IPS-NIHi11 (cell line): ENCODE measurements at regions not wholly inside any gene's neighbourhood (a gene's known extent, or its start where the extent isn't known, plus 50 kb on each side); places are given as distances from the start of the nearest gene placed in this dataset.

Experiments used
- DNase-seq: peaks from one replicate; pipeline ENCODE4 v3.0.0; 2012; ENCODE audit warnings: mixed read lengths, low spot score

DNA sequence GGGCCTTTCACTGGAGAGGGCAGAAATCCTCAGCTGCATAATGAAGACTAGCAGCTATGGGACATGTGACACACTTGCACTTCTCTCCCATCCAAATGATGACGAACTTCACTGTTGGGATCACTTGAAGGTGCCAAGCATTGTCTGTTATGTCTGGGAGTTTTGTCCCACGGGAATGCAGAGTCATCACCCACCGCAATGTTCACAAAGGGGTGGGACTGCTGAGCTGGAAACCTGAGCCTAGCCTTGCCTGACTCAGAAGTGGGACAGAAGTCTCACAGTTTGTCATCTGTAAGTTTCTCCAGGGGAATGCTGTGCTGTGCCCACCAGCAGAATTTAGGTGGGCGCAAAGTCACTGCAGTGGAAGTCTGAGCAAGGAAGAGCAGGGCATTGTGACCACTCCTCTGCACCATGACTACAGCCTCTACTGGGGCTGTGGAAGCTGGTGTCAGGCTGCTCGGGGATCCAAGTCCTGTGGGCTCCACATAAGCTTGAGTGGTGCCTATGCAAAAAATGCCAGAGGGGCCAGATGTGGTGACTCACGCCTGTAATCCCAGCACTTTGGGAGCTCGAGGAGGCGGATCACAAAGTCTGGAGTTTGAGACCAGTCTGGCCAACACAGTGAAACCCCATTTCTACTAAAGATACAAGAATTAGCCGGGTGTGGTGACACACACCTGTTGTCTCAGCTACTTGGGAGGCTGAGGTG, 472.0 kb upstream of the CNTNAP2 start:
- no peak for DNase-seq

- no peak for DNase-seq
Observed at GRCh38 chr7:145643981-145644380, 472.6 kb upstream of the CNTNAP2 start.

DNA sequence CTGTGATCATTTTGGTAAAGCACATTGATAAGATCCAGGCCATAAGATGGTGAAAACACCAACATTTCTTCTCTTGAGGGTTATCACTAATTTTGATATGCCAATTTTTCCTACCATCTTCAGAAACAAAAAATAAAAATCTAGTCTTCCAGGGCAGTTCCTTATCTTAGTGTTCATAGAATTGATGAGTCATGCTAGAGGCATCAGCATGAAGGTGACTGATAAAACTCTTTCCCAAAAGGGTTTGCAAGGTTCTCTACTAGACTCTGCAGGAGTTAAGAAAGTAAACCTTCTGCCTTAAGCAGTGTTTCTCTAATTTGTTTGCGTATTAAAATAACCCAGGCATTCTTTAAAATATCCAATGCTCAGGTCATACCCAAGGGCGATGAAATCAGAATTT, 483.1 kb upstream of the CNTNAP2 start:
- no peak for DNase-seq

GRCh38 chr7:145624618-145625017, 492.0 kb upstream of the CNTNAP2 start:
- no peak for DNase-seq

GRCh38 chr7:145605963-145606362, 510.6 kb upstream of the CNTNAP2 start:
- no peak for DNase-seq

GRCh38 chr7:145599376-145599775, 517.2 kb upstream of the CNTNAP2 start:
- DNase-seq: no peak

DNA sequence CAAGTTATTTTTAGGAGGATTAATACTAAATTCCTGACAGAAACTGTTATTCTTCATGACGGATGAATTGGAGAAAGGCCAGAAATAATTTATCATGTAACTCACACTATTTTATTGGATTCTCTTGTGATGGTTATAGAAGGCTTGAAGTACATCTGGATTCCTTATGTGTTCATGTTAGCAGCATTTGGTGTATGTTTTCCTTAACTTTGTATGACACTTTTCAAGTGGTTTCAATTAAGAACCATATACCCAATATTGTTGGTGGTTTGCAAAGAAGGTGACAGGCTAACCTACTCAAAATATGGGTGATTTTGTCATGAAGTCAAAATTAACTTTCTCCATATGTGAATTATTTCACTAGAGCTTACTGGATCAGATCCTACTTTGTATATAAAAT, 532.2 kb upstream of the CNTNAP2 start:
- DNase-seq: no peak

DNA sequence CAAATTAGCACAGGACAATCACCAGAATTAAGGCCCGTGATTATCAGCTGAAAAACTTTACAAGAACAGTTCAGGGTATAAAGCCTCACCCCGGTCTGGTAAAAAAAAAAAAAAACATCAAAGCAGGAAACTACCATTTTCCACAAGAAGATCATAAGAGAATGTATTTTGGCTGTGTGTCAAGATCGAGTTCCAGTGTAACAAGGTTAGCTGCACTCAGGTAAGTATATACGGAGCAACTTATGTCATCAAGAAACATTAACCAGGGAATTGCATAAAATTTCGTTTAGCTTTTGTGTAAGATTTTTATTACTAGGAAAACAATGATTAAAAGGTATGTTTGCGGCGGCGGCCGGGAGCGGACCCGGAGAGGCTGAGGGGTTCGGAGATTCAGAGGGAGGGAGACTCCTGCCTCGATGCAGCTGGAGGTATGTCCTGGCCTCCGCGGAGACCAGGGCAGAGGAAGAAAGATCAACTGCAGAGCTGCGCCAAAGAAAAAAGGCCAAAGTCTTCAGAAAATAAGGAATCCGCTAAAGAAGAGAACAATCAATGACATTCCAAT, 533.8 kb upstream of the CNTNAP2 start:
- DNase-seq: no peak

DNA sequence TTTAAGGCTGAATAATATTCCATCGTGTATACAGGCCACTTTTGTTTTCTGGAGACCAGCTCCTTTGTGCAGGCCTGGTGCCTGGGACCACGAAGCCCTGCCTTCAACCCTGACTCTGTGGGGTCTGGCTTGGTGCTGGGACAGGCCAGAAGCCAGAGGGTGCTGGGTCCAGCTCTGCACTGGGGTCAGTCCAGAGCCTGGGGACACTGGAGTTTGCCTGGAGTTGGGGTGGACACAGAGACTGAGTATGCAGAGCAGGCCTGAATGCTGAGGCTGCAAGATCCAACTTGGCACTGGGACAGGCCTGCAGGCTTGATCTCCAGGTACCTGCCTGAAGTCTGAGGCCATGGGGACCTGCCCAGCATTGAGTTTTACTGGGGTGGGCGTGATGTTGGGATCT, 558.8 kb upstream of the CNTNAP2 start:
- DNase-seq: no peak

GRCh38 chr7:145543242-145543641, 573.4 kb upstream of the CNTNAP2 start:
- no peak for DNase-seq

GRCh38 chr7:145539910-145540309, 576.7 kb upstream of the CNTNAP2 start:
- no peak for DNase-seq

DNA sequence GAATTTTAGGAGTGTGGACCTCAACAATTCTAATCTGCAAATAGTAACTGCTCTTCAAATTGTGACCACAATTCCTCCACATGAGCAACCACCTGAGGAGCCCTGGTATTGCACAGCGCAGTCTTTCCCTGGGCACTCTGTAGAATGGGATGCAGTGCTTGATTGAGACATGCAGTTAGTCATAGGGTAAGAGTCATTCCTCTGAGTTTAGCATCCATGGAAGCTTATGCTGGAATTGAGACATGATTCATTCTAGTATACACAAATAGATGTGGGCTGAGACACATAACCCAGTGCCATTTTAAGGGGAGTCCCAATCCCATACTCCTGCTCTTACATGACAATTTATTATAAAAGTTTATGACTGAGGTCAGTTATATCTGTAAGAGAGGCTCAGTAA, 582.3 kb upstream of the CNTNAP2 start:
- DNase-seq: no peak

DNA sequence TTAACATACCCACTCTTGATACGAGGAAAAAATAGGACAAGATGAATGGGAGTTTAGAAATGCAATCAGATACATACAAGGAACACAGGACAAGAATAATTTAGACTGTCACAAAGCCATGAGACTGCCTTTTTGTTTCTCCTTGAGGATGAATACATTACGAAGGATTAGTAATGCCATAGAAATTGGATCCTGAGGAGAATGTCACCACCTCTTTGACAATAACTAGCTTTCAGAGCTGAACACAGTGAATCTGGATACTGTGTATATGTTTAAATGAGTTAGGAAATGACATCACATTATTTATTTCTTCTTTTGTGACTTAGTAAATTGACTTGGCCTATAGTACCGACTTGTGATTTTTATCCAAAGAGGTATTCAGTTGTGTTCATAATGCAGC, 596.3 kb upstream of the CNTNAP2 start:
- DNase-seq: no peak

- no peak for DNase-seq
Observed at GRCh38 chr7:145511004-145511403, 605.6 kb upstream of the CNTNAP2 start.

GRCh38 chr7:145497911-145498525, 618.6 kb upstream of the CNTNAP2 start:
- DNase-seq: no peak

GRCh38 chr7:145490356-145490755, 626.2 kb upstream of the CNTNAP2 start:
- no peak for DNase-seq

GRCh38 chr7:145489609-145490008, 627.0 kb upstream of the CNTNAP2 start:
- no peak for DNase-seq

GRCh38 chr7:145488816-145489215, 627.8 kb upstream of the CNTNAP2 start:
- DNase-seq: no peak

GRCh38 chr7:145481985-145482384, 634.6 kb upstream of the CNTNAP2 start:
- no peak for DNase-seq

DNA sequence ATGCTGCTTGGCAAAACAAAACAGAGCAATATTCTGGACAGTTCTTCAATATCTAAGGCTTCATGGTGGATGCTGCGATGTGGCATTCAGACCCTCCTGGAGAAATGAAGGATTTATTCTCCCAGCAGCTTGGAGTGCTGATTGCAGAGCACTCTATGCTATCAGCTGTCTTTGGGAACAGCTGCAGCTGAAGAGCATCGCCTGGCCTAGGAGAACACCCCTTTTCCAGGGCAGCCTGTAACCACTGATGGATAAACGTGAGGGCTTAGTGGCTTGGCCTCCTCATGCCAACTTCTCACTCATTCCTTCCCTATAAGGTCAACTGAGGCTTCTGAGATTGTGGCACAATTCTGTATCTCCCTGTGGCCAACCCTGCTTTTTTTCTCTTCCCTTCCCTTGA, 638.1 kb upstream of the CNTNAP2 start:
- DNase-seq: no peak

- no peak for DNase-seq
Observed at GRCh38 chr7:145474009-145474686, 638.3 kb upstream of the TPK1 start.

DNA sequence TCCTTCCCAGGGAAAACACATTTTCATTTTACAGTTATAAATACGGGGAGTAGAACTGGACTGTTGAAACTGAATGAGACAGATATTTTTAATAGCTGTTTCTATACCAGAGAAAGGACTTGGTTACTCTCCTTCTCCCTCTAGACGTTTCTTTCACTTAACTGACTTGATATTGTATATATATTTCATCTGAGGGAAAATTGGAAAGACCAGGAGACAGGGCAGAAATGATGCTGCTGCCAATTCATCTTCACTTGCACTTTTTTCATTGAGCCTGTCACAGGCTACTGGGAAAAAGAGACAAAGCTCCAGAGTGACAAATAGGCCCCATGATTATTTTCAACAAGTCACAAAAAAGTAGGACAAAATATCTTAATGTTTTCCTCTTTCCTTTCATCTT, 636.0 kb upstream of the TPK1 start:
- no peak for DNase-seq

DNA sequence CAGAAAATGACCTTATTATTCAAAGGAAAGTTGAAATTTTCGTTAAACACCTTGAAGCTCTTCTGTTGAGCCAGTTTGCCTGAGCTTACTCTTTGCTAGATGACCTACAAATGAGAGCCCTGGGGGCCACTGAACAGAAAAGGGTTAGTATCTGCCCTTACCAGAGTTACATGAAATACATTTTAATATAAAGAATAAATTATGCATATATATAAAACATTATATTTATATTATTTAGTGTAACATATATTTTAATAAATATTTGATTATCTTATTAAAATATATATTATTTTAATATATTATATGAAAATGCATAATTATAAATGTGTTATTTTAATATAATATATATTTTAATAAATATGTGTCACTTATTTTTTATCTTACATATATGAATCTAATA, 628.4 kb upstream of the TPK1 start:
- no peak for DNase-seq
